ENCODE measurements at regions not wholly inside any gene's neighbourhood (a gene's known extent, or its start where the extent isn't known, plus 50 kb on each side); places are given as distances from the start of the nearest gene placed in this dataset.

GRCh38 chr2:144798034-144798433, 278.1 kb upstream of the ZEB2 start:
- TF ChIP-seq CTCF (IDR thresholded peaks at IDR 0.05; ENCODE audit: insufficient read depth, low read length): no peak
- TF ChIP-seq GABPA (IDR thresholded peaks at IDR 0.05; ENCODE audit: low read depth): no peak
- Histone ChIP-seq H3K4me3 (replicated peaks; ENCODE audit: insufficient read depth, low read length) (no peak overlapping the region), H3K27me3 (ENCODE audit: insufficient read depth, poor library complexity, severe bottlenecking) (no peaks in the 10 kb centered on the region), H3K27ac (replicated peaks) (no peak overlapping the region)
- no peak for DNase-seq (ENCODE audit: low read depth in 1 of 2, low spot score in 1 of 2)

DNA sequence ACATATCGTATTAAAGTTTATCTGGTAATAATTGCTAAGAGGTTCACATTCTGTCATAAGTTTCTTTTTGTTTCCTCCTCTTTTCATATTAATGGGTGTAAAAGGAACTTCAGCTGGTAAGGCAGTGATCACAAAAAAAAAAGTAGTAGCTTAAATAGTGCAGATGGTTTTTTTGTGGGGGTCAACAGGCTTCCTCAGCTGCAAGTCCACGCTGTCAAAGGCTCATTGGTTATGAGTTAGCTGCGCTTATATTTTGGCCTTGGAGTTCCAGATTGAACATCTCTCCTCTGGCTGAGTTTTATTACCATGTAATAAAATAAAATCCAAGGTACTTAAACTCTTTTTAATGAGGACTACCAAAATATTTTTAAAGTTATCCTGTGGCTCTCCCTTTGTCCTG, 277.0 kb upstream of the ZEB2 start:
- TF ChIP-seq SPI1 (IDR thresholded peaks at IDR 0.05; ENCODE audit: borderline replicate concordance, low read depth) (no peak), POLR2AphosphoS5 (IDR thresholded peaks at IDR 0.05; ENCODE audit: low read depth) (no peak), GABPA (IDR thresholded peaks at IDR 0.05; ENCODE audit: low read depth) (no peak), CTCF (IDR thresholded peaks at IDR 0.05; ENCODE audit: insufficient read depth, low read length) (no peak)
- TF ChIP-seq, protein P1, sequence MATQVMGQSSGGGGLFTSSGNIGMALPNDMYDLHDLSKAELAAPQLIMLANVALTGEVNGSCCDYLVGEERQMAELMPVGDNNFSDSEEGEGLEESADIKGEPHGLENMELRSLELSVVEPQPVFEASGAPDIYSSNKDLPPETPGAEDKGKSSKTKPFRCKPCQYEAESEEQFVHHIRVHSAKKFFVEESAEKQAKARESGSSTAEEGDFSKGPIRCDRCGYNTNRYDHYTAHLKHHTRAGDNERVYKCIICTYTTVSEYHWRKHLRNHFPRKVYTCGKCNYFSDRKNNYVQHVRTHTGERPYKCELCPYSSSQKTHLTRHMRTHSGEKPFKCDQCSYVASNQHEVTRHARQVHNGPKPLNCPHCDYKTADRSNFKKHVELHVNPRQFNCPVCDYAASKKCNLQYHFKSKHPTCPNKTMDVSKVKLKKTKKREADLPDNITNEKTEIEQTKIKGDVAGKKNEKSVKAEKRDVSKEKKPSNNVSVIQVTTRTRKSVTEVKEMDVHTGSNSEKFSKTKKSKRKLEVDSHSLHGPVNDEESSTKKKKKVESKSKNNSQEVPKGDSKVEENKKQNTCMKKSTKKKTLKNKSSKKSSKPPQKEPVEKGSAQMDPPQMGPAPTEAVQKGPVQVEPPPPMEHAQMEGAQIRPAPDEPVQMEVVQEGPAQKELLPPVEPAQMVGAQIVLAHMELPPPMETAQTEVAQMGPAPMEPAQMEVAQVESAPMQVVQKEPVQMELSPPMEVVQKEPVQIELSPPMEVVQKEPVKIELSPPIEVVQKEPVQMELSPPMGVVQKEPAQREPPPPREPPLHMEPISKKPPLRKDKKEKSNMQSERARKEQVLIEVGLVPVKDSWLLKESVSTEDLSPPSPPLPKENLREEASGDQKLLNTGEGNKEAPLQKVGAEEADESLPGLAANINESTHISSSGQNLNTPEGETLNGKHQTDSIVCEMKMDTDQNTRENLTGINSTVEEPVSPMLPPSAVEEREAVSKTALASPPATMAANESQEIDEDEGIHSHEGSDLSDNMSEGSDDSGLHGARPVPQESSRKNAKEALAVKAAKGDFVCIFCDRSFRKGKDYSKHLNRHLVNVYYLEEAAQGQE (IDR thresholded peaks at IDR 0.05; ENCODE audit: insufficient replicate concordance, low read depth): no peak
- DNase-seq (ENCODE audit: low read depth in 1 of 2, low spot score in 1 of 2): no peak
- no peaks in the 10 kb centered on the region for H3K27me3 ChIP-seq (ENCODE audit: insufficient read depth, poor library complexity, severe bottlenecking)
- no peak overlapping the region for H3K27ac ChIP-seq (replicated peaks)
- no peak overlapping the region for H3K4me3 ChIP-seq (replicated peaks; ENCODE audit: insufficient read depth, low read length)

GRCh38 chr2:144796164-144796563, 276.2 kb upstream of the ZEB2 start:
- Histone ChIP-seq H3K4me3 (replicated peaks; ENCODE audit: insufficient read depth, low read length) (no peak overlapping the region), H3K27me3 (ENCODE audit: insufficient read depth, poor library complexity, severe bottlenecking) (no peaks in the 10 kb centered on the region), H3K27ac (replicated peaks) (no peak overlapping the region)
- TF ChIP-seq GABPA (IDR thresholded peaks at IDR 0.05; ENCODE audit: low read depth) (no peak), CTCF (IDR thresholded peaks at IDR 0.05; ENCODE audit: insufficient read depth, low read length) (no peak), POLR2AphosphoS5 (IDR thresholded peaks at IDR 0.05; ENCODE audit: low read depth) (no peak), SPI1 (IDR thresholded peaks at IDR 0.05; ENCODE audit: borderline replicate concordance, low read depth) (no peak)
- TF ChIP-seq, protein P1 (IDR thresholded peaks at IDR 0.05; ENCODE audit: insufficient replicate concordance, low read depth): no peak
- no peak for DNase-seq (ENCODE audit: low read depth in 1 of 2, low spot score in 1 of 2)

DNA sequence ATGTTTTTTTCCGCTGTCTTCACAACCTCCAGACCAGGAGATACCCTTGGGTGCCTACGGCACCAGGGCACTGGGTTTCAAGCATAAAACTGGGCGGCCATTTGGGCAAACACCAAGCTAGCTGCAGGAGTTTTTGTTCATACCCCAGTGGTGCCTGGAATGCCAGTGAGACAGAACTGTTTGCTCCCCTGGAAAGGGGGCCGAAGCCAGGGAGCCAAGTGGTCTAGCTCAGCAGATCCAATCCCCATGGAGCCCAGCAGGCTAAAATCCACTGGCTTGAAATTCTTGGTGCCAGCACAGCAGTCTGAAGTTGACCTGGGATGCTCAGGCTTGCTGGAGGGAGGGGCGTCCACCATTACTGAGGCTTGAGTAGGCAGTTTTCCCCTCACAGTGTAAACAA, 265.3 kb upstream of the ZEB2 start:
- Histone ChIP-seq H3K27ac (replicated peaks) (no peak overlapping the region), H3K27me3 (ENCODE audit: insufficient read depth, poor library complexity, severe bottlenecking) (no peaks in the 10 kb centered on the region), H3K4me3 (replicated peaks; ENCODE audit: insufficient read depth, low read length) (no peak overlapping the region)
- TF ChIP-seq POLR2AphosphoS5 (IDR thresholded peaks at IDR 0.05; ENCODE audit: low read depth) (no peak), CTCF (IDR thresholded peaks at IDR 0.05; ENCODE audit: insufficient read depth, low read length) (no peak), SPI1 (IDR thresholded peaks at IDR 0.05; ENCODE audit: borderline replicate concordance, low read depth) (no peak)
- TF ChIP-seq, protein P1 (IDR thresholded peaks at IDR 0.05; ENCODE audit: insufficient replicate concordance, low read depth): no peak
- DNase-seq (ENCODE audit: low read depth in 1 of 2, low spot score in 1 of 2): no peak

Measured in HL-60 (cell line).